GM21576 (cell line): ENCODE measurements at regions not wholly inside any gene's neighbourhood (a gene's known extent, or its start where the extent isn't known, plus 50 kb on each side); places are given as distances from the start of the nearest gene placed in this dataset.

ENCODE experiments used
- ATAC-seq: cut with Tn5 transposase; IDR thresholded peaks from one replicate; pipeline ENCODE4 v1.9.1; 2021; ENCODE audit warnings: mild to moderate bottlenecking, moderate library complexity; ENCODE audit not compliant: unreplicated experiment

GRCh38 chr17:77306790-77307478, 166.2 kb downstream of the SEC14L1 start:
- no peak for ATAC-seq

DNA sequence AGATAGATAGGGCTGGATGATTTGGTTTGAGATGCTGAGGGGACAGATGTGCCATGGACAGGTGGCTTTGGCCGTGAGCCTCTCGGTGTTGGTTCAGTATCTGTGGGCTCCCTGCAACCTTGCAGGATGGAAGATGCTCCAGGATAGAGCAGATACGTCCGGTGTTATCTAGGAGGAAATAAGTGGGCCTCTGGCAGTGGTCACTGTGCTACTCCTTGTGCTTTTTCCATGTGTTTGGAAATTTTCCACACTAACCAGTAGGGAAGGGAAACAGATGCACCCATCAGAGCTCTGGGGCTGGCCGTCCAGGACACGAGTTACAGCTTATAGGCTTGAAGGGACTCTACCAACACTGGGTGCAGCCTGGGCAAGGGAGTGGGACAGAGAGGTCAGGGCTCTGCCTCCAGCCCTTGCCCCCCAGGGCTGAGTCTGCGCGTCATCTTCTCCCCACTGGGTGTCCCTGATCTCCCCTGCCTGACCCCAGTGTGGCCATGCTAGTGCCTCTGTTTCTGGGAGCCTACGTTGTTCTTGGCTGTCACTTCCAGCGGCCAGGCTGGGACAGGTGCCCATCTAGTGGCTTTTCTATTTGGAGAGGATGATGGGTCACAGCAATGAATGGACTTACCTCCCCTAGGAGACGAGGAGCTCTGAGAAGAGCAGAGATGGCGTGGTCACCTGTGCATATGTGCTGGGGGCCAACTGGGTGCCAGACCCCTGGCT, 166.9 kb downstream of the SEC14L1 start:
- no peak for ATAC-seq

- ATAC-seq: no peak
Observed at GRCh38 chr17:77308861-77309726, 168.3 kb downstream of the SEC14L1 start.

- ATAC-seq: no peak
Observed at GRCh38 chr17:77310336-77310735, 169.6 kb downstream of the SEC14L1 start.

- no peak for ATAC-seq
Observed at GRCh38 chr17:77311371-77311981, 170.7 kb downstream of the SEC14L1 start.

- no peak for ATAC-seq
Observed at GRCh38 chr17:77312061-77312701, 171.4 kb downstream of the SEC14L1 start.

- no peak for ATAC-seq
Observed at GRCh38 chr17:77312786-77313599, 172.2 kb downstream of the SEC14L1 start.

- no peak for ATAC-seq
Observed at GRCh38 chr17:77313831-77314230, 173.1 kb downstream of the SEC14L1 start.

DNA sequence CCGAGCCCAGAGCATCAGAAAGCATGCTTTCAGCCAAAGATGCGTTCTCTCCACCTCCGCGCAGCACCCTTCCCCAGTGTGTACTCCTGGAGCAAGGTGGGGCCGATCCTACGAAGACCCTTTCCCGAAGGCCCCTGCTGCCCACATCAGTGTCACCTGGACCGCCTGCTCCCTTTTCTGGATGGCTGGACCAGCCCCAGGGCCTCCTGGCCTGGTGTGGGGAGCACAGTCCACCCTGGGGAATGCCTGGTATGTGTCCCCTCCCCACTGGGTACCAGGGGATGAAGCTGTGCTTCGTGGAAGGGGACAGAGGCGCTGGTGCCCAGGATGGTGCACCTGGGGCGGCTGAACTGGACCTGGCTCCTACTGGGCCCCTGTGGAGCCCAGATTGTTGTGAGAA, 173.8 kb downstream of the SEC14L1 start:
- ATAC-seq: no peak

GRCh38 chr17:77315010-77315409, 174.2 kb downstream of the SEC14L1 start:
- ATAC-seq: no peak

DNA sequence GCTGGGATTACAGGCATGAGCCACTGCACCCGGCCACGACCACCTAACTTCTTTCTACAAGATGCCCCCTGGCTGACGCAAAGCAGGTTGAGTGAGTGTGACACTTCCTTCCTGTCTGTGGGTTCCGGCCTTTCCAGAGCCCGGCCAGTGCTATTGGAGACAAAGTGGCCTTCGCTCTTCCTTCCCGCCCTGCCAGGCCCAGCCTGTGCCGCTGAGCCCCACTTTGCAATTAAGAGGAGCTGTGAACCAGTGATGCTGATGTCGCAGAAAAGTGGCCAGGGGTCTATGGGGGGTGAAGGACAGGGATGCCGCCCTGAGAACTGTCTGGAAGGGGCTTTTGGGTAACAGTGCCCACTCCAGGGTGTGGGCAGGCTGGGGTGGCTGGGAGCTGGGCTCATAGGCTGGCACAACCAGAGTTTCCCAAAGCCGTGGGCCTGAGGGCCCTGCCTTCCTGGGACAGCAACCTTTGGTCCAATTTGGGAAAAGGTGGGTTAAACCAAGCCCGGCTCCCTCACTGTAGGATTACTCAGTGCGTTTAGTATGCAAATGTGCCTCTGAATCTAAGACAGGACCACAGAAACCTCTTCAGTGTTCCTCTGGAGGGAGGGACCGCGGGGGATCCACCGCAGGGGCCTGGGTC, 174.9 kb downstream of the SEC14L1 start:
- no peak for ATAC-seq

GRCh38 chr17:77316191-77316641, 175.4 kb downstream of the SEC14L1 start:
- no peak for ATAC-seq

GRCh38 chr17:77316651-77317050, 175.9 kb downstream of the SEC14L1 start:
- no peak for ATAC-seq

DNA sequence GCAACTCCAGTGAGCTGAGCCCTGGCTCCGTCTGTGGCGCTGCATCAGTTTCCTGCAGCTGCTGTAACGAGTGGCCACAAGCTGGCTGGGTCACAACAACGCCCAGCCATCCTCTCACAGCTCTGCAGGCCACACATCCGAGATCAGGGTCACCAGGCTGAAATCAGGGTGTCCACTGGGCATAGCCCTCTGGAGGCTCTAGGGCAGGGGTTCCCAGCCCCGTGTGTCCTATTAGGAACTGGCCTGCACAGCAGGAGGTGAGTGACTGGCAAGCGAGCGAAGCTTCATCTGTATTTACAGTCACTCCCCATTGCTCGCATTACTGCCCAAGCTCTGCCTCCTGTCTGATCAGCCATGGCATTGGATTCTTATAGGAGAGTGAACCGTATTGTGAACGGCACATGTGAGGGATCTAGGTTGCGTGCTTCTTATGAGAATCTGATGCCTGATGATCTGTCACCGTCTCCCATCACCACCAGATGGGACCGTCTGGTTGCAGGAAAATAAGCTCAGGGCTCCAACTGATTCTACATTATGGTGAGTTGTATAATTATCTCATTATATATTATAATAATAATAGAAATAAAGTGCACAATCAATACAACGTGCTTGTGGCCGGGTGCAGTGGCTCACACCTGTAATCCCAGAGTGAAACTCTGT, 176.5 kb downstream of the SEC14L1 start:
- no peak for ATAC-seq

DNA sequence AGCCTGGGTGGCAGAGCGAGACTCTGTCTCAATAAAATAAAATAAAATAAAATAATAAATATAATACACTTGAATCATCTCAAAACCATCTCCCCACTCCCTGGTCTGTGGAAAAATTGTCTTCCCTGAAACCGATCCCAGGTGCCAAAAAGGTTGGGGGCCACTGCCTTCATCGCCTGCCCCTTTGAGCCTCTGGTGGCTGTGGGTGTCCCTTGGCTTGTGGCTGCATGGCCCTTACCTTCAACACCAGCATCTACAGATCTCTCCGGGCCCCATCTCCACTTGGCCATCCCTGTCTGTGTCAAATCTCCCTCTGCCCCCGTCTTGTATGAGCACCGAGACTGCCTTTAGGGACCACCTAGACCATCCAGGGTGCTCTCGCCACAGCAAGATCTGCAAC, 177.3 kb downstream of the SEC14L1 start:
- ATAC-seq: no peak

DNA sequence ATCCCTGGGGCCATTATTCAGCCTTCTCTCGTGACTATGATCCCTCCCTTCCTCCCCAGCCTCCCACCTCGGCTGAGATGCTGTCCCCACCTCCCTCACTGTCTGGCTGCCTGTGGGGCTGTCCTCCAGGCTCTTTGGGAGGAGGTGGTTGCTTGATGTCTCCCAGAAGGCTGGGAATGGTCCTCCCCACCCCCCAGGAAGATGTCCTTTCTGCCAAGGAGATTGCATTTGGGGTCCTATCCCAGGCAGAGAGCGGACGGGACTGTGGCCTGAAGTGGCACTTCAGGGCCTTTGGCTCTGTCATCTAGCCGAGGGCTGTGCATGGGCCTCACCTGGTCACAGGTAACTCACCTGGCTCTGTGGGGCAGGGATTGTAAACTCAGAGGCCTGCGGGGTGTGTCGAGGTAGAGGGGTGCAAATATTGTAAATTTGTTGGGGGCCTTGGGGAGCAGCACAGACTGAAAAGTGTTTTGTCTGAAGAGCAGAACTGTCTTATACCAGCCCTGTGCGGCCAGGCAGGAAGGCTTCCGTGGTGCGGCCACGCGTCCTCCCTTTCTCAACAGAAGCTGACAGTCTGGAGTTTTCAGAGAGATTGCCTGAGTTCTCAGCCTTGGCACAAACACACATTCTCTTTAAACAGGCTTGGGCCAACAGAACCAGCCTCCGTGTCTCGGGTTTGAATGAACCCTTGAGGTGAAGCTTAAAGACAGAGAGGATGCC, 177.9 kb downstream of the SEC14L1 start:
- ATAC-seq: no peak

GRCh38 chr17:77319211-77320043, 178.7 kb downstream of the SEC14L1 start:
- ATAC-seq: no peak
